GM12892 (cell line): ENCODE measurements at regions not wholly inside any gene's neighbourhood (a gene's known extent, or its start where the extent isn't known, plus 50 kb on each side); places are given as distances from the start of the nearest gene placed in this dataset.

ENCODE experiments used
- POLR2A ChIP-seq: IDR thresholded peaks from 2 replicates; pipeline ENCODE4 v1.6.1; 2011; ENCODE audit warnings: low read depth, low read length, control low read depth
- POLR2AphosphoS5 ChIP-seq: IDR thresholded peaks from 2 replicates; pipeline ENCODE4 v1.6.1; 2011; ENCODE audit warnings: low read depth, low read length, control low read depth
- TAF1 ChIP-seq: IDR thresholded peaks from 2 replicates; pipeline ENCODE4 v1.6.1; 2011; ENCODE audit warnings: low read depth, mild to moderate bottlenecking, control low read depth, low read length, borderline replicate concordance

DNA sequence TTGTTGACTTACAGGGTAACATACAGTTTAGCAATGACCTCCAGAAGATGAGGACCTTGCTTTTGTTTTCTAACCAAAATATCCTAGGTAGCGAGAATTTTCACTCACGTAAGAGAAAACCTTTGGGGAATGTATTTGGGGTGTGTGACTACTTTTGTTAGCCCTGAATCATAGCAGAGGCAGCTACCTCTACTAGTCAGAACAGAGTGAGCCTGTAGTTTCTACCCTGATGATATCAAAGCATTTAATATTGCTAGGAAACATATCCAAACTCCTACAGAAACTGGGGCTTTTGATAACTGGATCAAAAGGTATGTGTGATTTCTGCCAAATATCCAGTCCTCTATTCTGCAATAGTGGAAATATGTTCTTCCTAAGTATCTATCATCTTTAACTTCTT, 462.6 kb upstream of the ZEB2 start:
- no peak for TF ChIP-seq TAF1
- TF ChIP-seq POLR2A, result no peak
- TF ChIP-seq POLR2AphosphoS5, result no peak
